ENCODE measurements at regions not wholly inside any gene's neighbourhood (a gene's known extent, or its start where the extent isn't known, plus 50 kb on each side); places are given as distances from the start of the nearest gene placed in this dataset.

- WGBS (ENCODE audit: insufficient coverage, low coverage, missing lambda C conversion rate) = 1% methylated on average over 10 of the region's 14 CpGs
- ATAC-seq (no peak), DNase-seq (ENCODE audit: extremely low read depth in 1 of 4, low spot score in 3 of 4) (no peak), FAIRE-seq (no peak)
- ChIA-PET CTCF (ENCODE audit: low intra/inter-chr PET ratio) (no interaction called here), POLR2A (no interaction called here)
- no peak overlapping the region for H3K9ac ChIP-seq (ENCODE audit: insufficient read depth in 1 of 2, low read depth in 2 of 2, low read length in 2 of 2)
- no peak for TF ChIP-seq NR4A1 (CRISPR knock-in tag; IDR thresholded peaks at IDR 0.05)
- no peak for TF ChIP-seq NR4A1 (tag; IDR thresholded peaks at IDR 0.05)
- no peak for TF ChIP-seq CBX1 (IDR thresholded peaks at IDR 0.05; ENCODE audit: low read depth)
- no peak for TF ChIP-seq SMARCE1 (IDR thresholded peaks at IDR 0.05)
- TF ChIP-seq PHB (CRISPR knock-in tag; IDR thresholded peaks at IDR 0.05) = no peak
- TF ChIP-seq, protein P1, sequence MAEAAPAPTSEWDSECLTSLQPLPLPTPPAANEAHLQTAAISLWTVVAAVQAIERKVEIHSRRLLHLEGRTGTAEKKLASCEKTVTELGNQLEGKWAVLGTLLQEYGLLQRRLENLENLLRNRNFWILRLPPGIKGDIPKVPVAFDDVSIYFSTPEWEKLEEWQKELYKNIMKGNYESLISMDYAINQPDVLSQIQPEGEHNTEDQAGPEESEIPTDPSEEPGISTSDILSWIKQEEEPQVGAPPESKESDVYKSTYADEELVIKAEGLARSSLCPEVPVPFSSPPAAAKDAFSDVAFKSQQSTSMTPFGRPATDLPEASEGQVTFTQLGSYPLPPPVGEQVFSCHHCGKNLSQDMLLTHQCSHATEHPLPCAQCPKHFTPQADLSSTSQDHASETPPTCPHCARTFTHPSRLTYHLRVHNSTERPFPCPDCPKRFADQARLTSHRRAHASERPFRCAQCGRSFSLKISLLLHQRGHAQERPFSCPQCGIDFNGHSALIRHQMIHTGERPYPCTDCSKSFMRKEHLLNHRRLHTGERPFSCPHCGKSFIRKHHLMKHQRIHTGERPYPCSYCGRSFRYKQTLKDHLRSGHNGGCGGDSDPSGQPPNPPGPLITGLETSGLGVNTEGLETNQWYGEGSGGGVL (CRISPR knock-in tag; IDR thresholded peaks at IDR 0.05) = no peak
- no peak for TF ChIP-seq RFX1 (IDR thresholded peaks at IDR 0.05)
- no peak for TF ChIP-seq MCM2 (IDR thresholded peaks at IDR 0.05; ENCODE audit: low read depth)
- no peak for TF ChIP-seq FIP1L1 (IDR thresholded peaks at IDR 0.05; ENCODE audit: low read depth, low read length, poor library complexity, severe bottlenecking)
- TF ChIP-seq SAFB2 (IDR thresholded peaks at IDR 0.05; ENCODE audit: borderline replicate concordance, low read depth, low read length, severe bottlenecking) = no peak
- TF ChIP-seq TEAD4 (IDR thresholded peaks at IDR 0.05; ENCODE audit: low read length) = no peak
- no peak for TF ChIP-seq TEAD4 (CRISPR knock-in tag; IDR thresholded peaks at IDR 0.05; ENCODE audit: borderline replicate concordance)
- TF ChIP-seq, protein P2, sequence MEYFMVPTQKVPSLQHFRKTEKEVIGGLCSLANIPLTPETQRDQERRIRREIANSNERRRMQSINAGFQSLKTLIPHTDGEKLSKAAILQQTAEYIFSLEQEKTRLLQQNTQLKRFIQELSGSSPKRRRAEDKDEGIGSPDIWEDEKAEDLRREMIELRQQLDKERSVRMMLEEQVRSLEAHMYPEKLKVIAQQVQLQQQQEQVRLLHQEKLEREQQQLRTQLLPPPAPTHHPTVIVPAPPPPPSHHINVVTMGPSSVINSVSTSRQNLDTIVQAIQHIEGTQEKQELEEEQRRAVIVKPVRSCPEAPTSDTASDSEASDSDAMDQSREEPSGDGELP (CRISPR knock-in tag; IDR thresholded peaks at IDR 0.05; ENCODE audit: borderline replicate concordance) = no peak
- no peak for TF ChIP-seq MTA1 (IDR thresholded peaks at IDR 0.05; ENCODE audit: borderline replicate concordance)
- TF ChIP-seq, protein P3, sequence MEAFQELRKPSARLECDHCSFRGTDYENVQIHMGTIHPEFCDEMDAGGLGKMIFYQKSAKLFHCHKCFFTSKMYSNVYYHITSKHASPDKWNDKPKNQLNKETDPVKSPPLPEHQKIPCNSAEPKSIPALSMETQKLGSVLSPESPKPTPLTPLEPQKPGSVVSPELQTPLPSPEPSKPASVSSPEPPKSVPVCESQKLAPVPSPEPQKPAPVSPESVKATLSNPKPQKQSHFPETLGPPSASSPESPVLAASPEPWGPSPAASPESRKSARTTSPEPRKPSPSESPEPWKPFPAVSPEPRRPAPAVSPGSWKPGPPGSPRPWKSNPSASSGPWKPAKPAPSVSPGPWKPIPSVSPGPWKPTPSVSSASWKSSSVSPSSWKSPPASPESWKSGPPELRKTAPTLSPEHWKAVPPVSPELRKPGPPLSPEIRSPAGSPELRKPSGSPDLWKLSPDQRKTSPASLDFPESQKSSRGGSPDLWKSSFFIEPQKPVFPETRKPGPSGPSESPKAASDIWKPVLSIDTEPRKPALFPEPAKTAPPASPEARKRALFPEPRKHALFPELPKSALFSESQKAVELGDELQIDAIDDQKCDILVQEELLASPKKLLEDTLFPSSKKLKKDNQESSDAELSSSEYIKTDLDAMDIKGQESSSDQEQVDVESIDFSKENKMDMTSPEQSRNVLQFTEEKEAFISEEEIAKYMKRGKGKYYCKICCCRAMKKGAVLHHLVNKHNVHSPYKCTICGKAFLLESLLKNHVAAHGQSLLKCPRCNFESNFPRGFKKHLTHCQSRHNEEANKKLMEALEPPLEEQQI (IDR thresholded peaks at IDR 0.05) = no peak
- no peak overlapping the region for H3K4me3 ChIP-seq
- H3K9me1 ChIP-seq (ENCODE audit: control insufficient read depth, insufficient read depth, low read length) = no peaks in the 10 kb centered on the region
- H4K20me1 ChIP-seq (replicated peaks; ENCODE audit: control insufficient read depth, insufficient read depth, low read length) = no peaks in the 10 kb centered on the region
- H3K79me2 ChIP-seq (ENCODE audit: control insufficient read depth, insufficient read depth, low read length) = no peaks in the 10 kb centered on the region
- H3K4me1 ChIP-seq (replicated peaks in 1 of 2; ENCODE audit: control insufficient read depth in 2 of 2, insufficient read depth in 2 of 2, low read length in 2 of 2) = no peaks in the 10 kb centered on the region
- no peaks in the 10 kb centered on the region for H3K36me3 ChIP-seq (ENCODE audit: control insufficient read depth, insufficient read depth, low read length)
- H3K27ac ChIP-seq (ENCODE audit: extremely low read depth, low read depth, low read length) = no peak overlapping the region
- H3K9me3 ChIP-seq (replicated peaks; ENCODE audit: control insufficient read depth, insufficient read depth, low read depth, low read length) = no peaks in the 10 kb centered on the region
- in situ Hi-C loops (cut with MboI) = no loop called here
- no peaks in the 10 kb centered on the region for H3K27me3 ChIP-seq (ENCODE audit: control insufficient read depth in 2 of 2, insufficient read depth in 2 of 2, low read length in 2 of 2)
- intact Hi-C loops (cut with micrococcal nuclease) = no loop called here
- no TSS peak for BruUV-seq (replicated peaks)
- no peak overlapping the region for H2AFZ ChIP-seq (ENCODE audit: low read depth, low read length)
- H3K4me2 ChIP-seq (ENCODE audit: insufficient read depth, low read length) = no peak overlapping the region
Observed at GRCh38 chr6:73903155-73903554, 207.2 kb downstream of the CD109 start.

All from K562 (cell line).